PFSK-1 (cell line): ENCODE measurements at regions not wholly inside any gene's neighbourhood (a gene's known extent, or its start where the extent isn't known, plus 50 kb on each side); places are given as distances from the start of the nearest gene placed in this dataset.

Source experiments
- POLR2AphosphoS5 ChIP-seq: IDR thresholded peaks from 2 replicates; pipeline ENCODE4 v1.6.1; 2012; ENCODE audit warnings: low read depth, mild to moderate bottlenecking, control low read depth, low read length, moderate library complexity
- TAF1 ChIP-seq: IDR thresholded peaks from 2 replicates; pipeline ENCODE4 v1.6.1; 2012; ENCODE audit warnings: low read length, control low read depth, borderline replicate concordance; ENCODE audit not compliant: insufficient read depth

DNA sequence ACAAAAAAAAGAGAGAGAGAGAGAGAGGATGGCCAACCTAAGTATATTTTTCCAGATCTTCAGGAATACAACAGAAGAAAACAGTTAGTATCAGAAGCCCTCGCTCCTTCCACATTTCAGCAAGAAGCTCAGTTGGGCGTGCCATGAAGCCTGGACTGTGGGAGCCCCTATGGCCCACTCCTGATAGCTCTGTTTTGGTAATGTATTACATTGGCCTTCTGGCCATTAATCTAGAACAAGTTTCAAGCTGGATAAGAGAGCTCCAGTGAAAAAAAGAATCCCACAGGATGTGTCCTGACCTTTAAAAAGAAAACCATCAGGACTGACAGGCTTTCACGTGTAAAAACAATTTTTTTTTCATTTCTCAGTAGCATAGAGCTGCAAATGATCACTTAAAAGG, 197.9 kb downstream of the ICOS start:
- TF ChIP-seq POLR2AphosphoS5 = no peak
- no peak for TF ChIP-seq TAF1
